NB4 (cell line): ENCODE measurements at regions not wholly inside any gene's neighbourhood (a gene's known extent, or its start where the extent isn't known, plus 50 kb on each side); places are given as distances from the start of the nearest gene placed in this dataset.

Experiments
- MYC ChIP-seq: IDR thresholded peaks from 2 replicates; pipeline ENCODE4 v1.6.1; 2011; ENCODE audit warnings: low read depth, low read length
- POLR2A ChIP-seq: IDR thresholded peaks from 2 replicates; pipeline ENCODE4 v1.6.1; 2011; ENCODE audit warnings: mild to moderate bottlenecking; ENCODE audit not compliant: insufficient read length; ENCODE audit errors: extremely low read depth
- TF ChIP-seq, protein P1 (sequence below): IDR thresholded peaks from one replicate; pipeline ENCODE4 v1.5.1; 2012; ENCODE audit warnings: low read depth, low read length

DNA sequence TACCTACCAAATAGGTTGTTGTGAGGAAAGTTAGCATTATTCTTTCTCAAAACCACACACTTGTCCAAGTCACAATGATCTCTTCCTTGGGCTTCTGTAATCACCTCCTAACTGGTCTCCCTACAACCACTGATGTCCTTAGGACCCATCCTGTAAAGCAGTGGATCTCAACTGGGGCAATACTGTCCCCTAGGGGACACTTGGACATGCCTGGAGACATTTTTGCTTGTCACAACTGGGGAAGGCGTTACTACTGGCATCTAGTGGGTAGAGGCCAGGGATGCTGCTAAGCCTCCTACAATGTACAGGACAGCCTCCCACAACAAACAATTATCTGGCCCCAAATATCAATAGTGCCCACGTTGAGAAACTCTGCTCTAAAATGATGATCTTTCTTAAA is 118.7 kb upstream of the AP1S2 start:
- no peak for TF ChIP-seq MYC
- TF ChIP-seq, protein P1, sequence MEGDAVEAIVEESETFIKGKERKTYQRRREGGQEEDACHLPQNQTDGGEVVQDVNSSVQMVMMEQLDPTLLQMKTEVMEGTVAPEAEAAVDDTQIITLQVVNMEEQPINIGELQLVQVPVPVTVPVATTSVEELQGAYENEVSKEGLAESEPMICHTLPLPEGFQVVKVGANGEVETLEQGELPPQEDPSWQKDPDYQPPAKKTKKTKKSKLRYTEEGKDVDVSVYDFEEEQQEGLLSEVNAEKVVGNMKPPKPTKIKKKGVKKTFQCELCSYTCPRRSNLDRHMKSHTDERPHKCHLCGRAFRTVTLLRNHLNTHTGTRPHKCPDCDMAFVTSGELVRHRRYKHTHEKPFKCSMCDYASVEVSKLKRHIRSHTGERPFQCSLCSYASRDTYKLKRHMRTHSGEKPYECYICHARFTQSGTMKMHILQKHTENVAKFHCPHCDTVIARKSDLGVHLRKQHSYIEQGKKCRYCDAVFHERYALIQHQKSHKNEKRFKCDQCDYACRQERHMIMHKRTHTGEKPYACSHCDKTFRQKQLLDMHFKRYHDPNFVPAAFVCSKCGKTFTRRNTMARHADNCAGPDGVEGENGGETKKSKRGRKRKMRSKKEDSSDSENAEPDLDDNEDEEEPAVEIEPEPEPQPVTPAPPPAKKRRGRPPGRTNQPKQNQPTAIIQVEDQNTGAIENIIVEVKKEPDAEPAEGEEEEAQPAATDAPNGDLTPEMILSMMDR: peak; percentile 56
- no peak for TF ChIP-seq POLR2A
